Endothelial cell of umbilical vein (primary cell): ENCODE measurements at regions not wholly inside any gene's neighbourhood (a gene's known extent, or its start where the extent isn't known, plus 50 kb on each side); places are given as distances from the start of the nearest gene placed in this dataset.

ENCODE experiments used
- CTCF ChIP-seq, 2 donors: IDR thresholded peaks; 1 replicate in 1 of 2; 2 replicates in 1 of 2; pipeline ENCODE4 v1.5.1; 2011; ENCODE audit warnings: low read length in 2 of 2, mild to moderate bottlenecking in 2 of 2, moderate library complexity in 2 of 2, control low read depth in 1 of 2, inconsistent platforms in 1 of 2, low read depth in 1 of 2; ENCODE audit not compliant: insufficient read depth in 1 of 2; ENCODE audit errors: extremely low read depth in 1 of 2
- MAX ChIP-seq: IDR thresholded peaks from 2 replicates; pipeline ENCODE4 v1.6.1; 2011; ENCODE audit not compliant: insufficient read depth, insufficient read length
- POLR2A ChIP-seq: IDR thresholded peaks from 2 replicates; pipeline ENCODE4 v1.6.1; 2012; ENCODE audit warnings: low read depth, mild to moderate bottlenecking, control low read depth, low read length
- POLR2AphosphoS5 ChIP-seq: IDR thresholded peaks from 2 replicates; pipeline ENCODE4 v1.6.1; 2012; ENCODE audit warnings: low read depth, mild to moderate bottlenecking, control low read depth, low read length, moderate library complexity; ENCODE audit not compliant: insufficient read depth

GRCh38 chr5:130874861-130875417 is 290.1 kb downstream of the HINT1 start:
- TF ChIP-seq CTCF (IDR thresholded peaks at IDR 0.05; ENCODE audit: extremely low read depth in 1 of 2, insufficient read depth in 1 of 2, low read depth in 1 of 2, low read length in 2 of 2) (no peak), POLR2AphosphoS5 (no peak), POLR2A (no peak), MAX (no peak)
